GM19324 (cell line): ENCODE measurements at regions not wholly inside any gene's neighbourhood (a gene's known extent, or its start where the extent isn't known, plus 50 kb on each side); places are given as distances from the start of the nearest gene placed in this dataset.

Source experiments
- ATAC-seq: cut with Tn5 transposase; IDR thresholded peaks from one replicate; pipeline ENCODE4 v1.9.1; 2021; ENCODE audit warnings: mild to moderate bottlenecking, moderate library complexity; ENCODE audit not compliant: unreplicated experiment, low FRiP score

DNA sequence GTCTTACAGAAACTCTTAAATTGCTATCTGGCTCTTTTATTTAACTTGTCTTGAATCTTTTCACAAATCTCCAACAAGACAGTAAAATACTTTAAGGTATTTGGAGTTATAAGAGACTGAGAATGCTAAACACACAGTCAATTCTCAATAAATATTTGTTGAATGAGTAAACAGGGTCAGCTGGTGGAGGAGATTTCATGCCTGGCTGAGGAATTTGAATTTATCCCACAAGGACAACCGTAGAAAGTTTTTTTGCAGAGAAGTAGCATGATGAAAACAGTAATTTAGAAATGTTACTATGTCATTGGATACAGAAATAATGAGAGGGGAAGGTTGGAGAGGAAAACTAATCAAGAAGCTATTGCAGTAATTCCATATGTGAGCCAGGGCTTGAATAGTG, 1223.7 kb downstream of the PCDH17 start:
- ATAC-seq, result no peak

DNA sequence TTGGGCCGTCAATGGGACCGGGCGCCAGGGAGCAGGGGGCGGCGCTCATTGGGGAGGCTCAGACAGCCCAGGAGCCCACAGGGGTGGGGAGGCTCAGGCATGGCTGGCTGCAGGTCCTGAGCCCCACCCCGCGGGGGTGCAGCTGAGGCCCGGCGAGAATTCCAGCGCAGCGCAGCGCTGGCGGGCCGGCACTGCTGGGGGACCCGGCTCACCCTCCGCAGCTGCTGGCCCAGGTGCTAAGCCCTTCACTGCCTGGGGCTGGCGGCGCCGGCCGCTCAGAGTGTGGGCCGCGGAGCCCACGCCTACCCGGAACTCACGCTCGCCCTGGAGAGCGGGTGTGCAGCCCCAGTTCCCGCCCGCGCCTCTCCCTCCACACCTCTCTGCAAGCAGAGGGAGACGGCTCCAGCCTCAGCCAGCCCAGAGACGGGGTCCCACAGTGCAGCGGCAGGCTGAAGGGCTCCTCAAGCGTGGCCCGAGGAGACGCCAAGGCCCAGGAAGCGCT, 1227.4 kb downstream of the PCDH17 start:
- ATAC-seq, result no peak

DNA sequence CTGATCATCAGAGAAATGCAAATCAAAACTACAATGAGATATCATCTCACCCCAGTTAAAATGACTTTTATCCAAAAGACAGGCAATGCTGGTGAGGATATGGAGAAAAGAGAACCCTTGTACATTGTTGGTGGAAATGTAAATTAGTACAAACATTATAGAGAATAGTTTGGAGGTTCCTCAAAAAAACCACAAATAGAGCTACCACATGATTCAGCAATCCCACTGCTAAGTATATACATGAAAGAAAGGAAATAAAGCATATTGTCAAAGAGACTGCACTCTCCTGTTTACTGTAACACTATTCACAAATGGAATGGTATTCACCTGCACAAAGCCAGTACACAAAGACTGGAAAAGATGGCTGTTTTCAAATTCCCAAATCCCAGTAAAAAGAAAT, 1233.7 kb downstream of the PCDH17 start:
- ATAC-seq, result no peak

DNA sequence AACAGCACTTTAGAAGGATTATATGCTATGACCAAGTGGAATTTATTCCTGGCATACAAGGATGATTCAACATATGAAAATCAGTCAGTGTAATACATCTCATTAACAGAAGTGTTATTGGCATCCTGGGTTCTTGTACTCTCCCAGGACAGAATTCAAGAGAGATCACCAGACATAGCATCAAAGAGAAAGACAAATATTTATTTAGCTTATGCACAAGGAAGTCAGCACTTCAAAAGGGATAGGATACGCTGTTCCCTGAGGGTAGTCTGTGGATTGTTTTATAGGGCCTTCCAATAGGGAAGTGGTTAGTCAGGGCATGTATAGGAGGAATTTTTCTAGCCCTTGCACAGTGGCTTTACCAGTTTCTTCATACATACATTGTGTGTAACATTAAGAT, 1238.0 kb downstream of the PCDH17 start:
- ATAC-seq, result no peak

DNA sequence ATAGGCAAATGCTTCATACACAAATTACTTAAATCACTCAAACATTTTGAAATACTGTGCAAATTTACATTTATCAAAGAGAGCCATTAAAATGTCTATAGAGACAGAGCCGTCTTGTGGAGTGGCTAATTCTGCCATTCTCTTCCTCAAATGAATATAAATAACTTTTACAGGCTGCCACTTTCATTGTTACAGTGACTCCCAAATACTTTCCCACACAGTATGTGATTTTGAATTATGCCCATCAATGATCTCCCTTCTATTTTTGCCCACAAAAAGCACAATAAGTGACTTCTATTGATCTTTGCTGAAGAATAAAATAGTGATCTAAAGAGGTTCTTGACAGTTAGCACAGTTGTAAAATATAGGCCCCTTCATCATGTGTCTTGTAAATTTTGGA, 1244.9 kb downstream of the PCDH17 start:
- no peak for ATAC-seq

- no peak for ATAC-seq
Observed at GRCh38 chr13:58879114-58879513, 1247.6 kb downstream of the PCDH17 start.

GRCh38 chr13:58882516-58882915, 1251.0 kb downstream of the PCDH17 start:
- no peak for ATAC-seq

DNA sequence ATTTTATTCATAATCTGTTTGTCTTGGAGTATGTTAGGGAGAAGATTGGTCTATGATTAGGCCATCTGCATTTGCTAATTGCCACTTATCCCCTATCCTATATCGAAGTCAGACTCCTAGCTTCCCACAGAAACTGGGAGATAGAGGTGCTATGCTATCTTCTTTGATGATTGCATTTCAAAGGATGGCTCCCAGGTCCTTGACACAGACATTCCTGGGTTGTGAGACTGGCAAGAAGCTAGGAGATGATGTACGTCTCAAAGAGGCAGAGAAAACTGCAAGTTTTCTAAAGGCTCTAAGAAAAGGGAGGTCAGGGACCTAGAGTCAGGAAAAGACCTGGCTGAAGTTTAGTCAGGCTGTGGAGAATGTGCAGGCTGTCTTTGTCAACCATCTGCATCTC, 1251.9 kb downstream of the PCDH17 start:
- no peak for ATAC-seq

- ATAC-seq, result no peak
Observed at GRCh38 chr13:58884353-58885209, 1253.0 kb downstream of the PCDH17 start.

DNA sequence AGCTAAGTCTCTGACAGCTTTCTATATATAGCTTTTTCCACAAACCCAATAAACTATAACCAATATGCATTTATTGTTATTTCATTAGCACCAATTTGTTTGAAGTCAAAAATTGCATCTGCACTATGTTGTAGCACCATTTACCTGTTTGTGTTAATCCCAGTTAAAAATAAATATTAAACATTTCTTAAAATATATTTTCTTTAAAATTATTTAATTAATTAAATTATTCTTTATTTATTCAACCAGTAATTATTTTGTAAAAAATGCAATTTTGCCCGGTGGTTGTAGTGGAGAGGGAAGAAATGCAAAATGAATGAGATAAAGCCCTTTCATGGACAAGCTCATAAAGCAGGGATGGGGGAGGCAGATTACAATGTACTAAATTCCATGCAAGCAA, 1257.9 kb downstream of the PCDH17 start:
- ATAC-seq, result no peak

DNA sequence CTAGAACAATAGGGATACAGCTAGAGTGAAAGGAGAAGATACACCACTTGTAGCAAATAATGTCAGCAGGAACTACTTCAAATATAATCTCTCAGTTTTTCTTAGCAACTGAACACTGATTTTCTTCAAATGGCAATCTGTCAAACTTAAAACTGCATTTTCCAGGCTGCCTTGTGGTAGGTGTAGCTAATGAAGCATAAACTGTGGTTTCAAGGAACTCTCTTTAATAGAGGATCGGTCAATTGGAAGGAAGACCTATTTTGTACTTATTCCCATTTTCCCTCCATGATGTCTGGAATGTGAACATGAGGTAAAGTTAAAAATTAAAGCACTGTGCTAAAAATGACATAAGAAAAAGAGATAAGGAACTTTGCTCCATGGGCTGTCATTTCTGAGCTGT, 1261.9 kb downstream of the PCDH17 start:
- no peak for ATAC-seq

- ATAC-seq, result no peak
Observed at GRCh38 chr13:58906329-58907007, 1257.3 kb downstream of the DIAPH3 start.

DNA sequence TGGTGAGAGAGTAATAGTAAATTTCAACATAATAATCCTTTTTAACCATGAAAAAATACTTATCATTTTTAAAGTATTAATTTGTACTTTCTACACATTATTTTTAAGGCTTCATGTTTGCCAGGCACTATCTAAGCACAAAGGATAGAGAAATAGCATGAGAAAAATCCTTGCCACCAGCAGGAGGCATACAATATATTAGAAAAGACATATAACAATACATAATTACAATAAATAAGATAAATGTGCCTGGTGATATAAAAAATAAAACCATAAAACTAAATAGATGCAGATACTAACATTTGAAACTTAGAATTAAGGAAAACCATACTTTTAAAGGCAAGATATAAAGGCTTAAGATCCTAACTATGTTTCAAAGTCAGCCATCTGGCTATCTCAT, 1256.4 kb downstream of the DIAPH3 start:
- ATAC-seq, result no peak

DNA sequence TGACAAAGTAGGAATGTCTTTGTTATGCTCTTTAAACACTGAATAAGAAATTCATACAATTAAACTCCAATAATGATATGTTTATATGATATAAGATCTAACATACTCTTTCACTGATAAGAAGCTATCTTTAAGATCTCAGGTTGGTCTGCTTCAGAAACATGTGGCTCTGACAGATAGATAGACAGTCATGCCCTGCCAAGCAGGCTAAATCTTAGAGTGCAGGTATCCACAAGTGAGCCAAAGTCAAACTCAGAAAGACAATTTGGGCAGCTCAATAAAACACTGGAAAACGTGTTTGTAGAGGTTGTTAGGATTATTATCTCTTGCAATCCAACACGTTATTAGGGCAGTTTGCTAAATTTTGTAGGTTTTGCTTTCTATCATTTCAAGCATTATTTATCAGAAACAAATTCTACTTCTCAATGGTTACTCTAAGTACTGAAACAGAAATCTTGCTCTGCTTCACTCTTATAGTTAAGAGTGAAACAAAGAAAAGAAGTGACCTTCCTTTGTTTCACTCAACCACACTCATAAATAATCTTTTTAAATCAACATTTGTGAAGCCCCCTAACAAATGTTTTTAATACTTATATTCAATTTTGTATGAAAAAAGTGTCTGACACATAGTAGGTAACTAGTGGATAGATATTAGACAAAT, 1255.6 kb downstream of the DIAPH3 start:
- ATAC-seq, result no peak

- ATAC-seq, result no peak
Observed at GRCh38 chr13:58919551-58919950, 1244.2 kb downstream of the DIAPH3 start.

DNA sequence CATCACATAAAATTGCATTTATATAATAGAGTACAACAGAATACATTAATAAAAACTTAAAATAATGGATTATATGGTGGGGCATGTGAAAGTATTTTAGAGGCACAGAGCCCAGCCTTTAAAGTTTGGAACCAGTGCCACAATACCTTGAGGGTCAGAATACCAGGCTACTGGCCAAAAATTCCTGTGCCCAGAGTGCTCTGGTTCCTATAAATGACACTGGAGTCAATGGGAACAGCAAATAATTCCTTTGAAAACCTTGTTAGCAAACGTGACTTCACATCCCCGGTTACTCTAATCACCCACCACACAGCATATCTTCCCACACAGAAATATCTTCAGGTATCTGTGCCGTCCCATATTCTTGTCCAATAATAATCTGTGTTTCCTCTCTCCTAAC, 1242.6 kb downstream of the DIAPH3 start:
- ATAC-seq, result no peak

- ATAC-seq, result no peak
Observed at GRCh38 chr13:58926858-58927257, 1236.9 kb downstream of the DIAPH3 start.

DNA sequence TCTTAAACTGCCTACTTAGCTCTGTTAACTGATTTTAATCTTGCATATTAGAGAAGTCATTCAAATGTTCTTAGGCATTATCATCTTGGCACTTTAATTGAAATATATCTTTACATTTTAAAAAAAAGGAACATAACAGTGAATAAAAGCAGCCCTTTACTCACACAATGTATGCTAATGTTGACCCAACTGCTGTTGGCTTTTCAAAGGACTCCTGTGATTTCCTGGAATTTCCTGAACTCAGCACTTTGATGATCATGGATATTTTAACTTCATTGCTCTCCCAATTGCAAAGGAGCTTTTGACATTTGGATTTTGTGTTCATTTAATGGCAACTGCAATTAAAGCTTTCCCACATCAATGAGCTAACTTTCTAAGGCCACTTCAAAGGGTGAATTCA, 1230.3 kb downstream of the DIAPH3 start:
- no peak for ATAC-seq

- ATAC-seq, result no peak
Observed at GRCh38 chr13:58935689-58936088, 1228.0 kb downstream of the DIAPH3 start.

DNA sequence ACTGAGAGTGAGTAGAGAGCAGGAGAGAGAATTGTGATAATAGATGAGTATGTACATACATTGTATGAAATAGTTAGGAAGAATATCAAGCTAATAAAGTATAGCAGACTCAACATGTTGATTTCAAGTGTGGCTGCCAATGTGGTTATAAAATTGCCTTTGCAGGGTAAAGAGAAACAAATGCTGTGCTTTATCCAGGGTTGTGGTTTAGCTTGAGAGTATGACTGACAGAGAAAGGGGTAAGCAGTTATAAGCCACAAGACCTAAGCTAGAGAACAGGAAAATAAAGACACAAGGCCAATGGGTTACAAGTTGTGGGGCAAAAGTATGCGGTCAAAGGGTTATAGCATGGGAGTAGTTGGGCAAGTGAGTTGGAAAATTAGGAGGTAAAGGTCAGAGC, 1217.5 kb downstream of the DIAPH3 start:
- no peak for ATAC-seq

DNA sequence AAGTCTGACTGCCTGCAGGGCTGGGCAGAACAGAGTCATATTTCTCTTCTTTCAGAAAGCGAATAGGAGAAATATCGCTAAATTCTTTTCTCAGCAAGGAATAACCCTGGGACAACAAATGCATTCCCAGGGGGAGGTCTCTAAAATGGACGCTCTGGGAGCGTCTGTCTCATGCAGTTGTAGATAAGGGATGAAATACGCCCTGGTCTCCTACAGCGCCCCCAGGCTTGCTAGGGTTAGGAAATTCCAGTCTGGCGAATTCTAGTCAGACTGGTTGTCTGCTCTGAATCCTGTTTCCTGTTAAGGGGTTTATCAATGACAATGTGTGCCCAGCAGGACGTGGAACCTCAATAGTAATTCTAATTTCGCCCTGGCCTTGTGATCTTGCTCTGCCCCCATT, 1214.1 kb downstream of the DIAPH3 start:
- ATAC-seq, result no peak
